ENCODE measurements at regions not wholly inside any gene's neighbourhood (a gene's known extent, or its start where the extent isn't known, plus 50 kb on each side); places are given as distances from the start of the nearest gene placed in this dataset.
"Not testable (repeated sequence)": the region's sequence is repeated elsewhere in the genome, so short reads cannot be mapped to it uniquely, and the experiment has no call there.

DNA sequence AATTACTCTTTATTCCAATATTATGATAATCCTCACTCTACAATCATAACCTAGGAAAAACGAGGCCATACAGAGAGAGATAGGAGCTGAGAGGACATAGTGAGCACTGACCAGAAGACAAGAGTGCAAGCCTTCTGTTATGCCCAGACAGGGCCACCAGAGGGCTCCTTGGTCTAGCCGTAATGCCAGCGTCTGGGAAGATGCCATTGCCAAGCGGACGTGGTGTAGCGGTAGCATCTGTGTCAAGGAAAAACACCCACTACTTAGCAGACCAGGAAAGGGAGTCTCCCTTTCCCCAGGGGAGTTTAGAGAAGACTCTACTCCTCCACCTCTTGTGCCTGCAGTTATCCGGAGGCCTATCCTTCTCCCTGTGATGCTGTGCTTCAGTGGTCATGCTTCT is 2131.5 kb downstream of the TP53TG3F start:
- not testable (repeated sequence) for DNase-seq (ENCODE audit: extremely low read depth in 1 of 11, low read depth in 9 of 11, low spot score in 4 of 11)

DNA sequence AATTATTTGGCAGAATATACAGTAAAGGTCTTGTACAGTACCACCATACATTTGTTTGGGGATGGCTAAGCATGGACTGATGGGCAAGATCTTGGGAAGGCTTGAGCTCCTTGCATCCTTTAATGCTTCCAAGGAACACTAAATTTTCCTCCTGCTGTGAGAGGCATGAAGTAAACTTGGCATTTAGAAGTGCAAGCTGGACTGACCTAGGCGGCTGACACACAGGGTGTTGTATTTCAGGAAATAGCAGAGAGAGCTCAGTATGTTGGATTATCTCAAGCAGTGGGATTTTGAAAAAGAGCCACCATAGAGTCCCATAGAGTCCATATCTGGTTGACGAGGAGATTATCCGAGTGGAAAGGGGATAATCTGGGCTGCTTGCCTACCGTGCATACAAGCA is 2137.1 kb downstream of the TP53TG3F start:
- no peak for DNase-seq (ENCODE audit: extremely low read depth in 1 of 11, low read depth in 9 of 11, low spot score in 4 of 11)

GRCh38 chr16:35598696-35599332 is 2139.4 kb downstream of the TP53TG3F start:
- DNase-seq (ENCODE audit: extremely low read depth in 1 of 11, low read depth in 9 of 11, low spot score in 4 of 11), result no peak

- no peak for DNase-seq (ENCODE audit: extremely low read depth in 1 of 11, low read depth in 9 of 11, low spot score in 4 of 11)
These were observed 2140.2 kb downstream of the TP53TG3F start for GRCh38 chr16:35599429-35600160.

GRCh38 chr16:35600161-35600555 is 2140.7 kb downstream of the TP53TG3F start:
- not testable (repeated sequence) for DNase-seq (ENCODE audit: extremely low read depth in 1 of 11, low read depth in 9 of 11, low spot score in 4 of 11)

DNA sequence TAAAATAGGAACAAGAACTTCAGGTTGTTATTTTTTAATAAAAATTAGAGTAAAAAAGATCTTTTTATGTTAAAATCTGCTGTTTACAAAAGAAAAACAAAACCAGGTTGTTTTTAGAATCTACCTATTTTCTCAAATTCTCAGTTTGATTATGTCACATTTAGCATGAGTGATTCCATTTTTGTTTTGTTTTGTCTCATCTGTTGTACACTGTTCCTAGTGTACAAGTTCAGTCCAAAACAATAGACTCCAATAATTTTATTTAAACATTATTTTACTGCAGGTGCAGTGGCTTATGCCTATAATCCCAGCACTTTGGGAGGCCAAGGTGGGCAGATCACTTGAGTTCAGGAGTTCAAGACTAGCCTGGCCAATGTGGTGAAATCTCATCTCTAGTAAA is 2142.7 kb downstream of the TP53TG3F start:
- no peak for DNase-seq (ENCODE audit: extremely low read depth in 1 of 11, low read depth in 9 of 11, low spot score in 4 of 11)

- not testable (repeated sequence) for DNase-seq (ENCODE audit: extremely low read depth in 1 of 11, low read depth in 9 of 11, low spot score in 4 of 11)
These were observed 2144.0 kb downstream of the TP53TG3F start for GRCh38 chr16:35603371-35603770.

GRCh38 chr16:35605921-35606320 is 2146.5 kb downstream of the TP53TG3F start:
- DNase-seq (ENCODE audit: extremely low read depth in 1 of 11, low read depth in 9 of 11, low spot score in 4 of 11), result no peak

GRCh38 chr16:35614883-35615282 is 2155.5 kb downstream of the TP53TG3F start:
- not testable (repeated sequence) for DNase-seq (ENCODE audit: extremely low read depth in 1 of 11, low read depth in 9 of 11, low spot score in 4 of 11)

DNA sequence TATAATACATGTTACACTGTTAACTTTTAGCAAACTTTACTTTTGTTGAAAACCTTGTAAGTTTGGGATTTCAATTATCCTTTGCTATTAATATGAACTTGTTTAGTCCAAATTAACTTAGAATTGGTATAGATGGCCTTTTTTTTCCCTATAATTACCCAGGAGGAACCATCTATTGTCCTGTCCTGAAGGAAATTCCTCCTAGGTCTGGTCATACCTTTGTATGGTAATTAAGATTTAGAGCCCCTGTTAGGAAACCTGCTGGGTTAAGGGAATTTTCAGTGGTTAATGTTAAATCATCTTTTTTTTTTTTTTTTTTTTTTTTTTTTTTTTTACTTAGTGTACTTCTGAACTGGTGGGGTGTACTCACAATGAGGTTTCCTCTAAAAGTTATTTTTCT is 2159.8 kb downstream of the TP53TG3F start:
- DNase-seq (ENCODE audit: extremely low read depth in 1 of 11, low read depth in 9 of 11, low spot score in 4 of 11), result not testable (repeated sequence)

DNA sequence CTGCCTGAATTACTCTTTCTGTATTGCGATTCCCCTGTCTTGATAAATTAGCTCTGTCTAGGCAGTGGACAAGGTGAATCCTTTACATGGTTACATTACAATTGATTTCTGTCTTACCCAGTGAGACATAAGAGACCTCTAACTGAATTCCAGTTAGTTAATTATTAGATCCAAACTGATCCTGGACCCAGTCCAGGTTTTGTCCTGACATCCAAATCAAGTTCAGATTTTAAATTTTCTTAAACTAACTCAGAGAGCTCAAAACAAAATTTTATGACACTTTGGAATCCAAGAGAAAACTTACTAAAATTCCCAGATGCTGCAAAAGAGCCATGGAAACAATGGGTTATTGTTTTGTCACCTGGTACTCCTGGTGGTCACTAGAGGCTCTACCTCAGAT is 2166.6 kb downstream of the TP53TG3F start:
- no peak for DNase-seq (ENCODE audit: extremely low read depth in 1 of 11, low read depth in 9 of 11, low spot score in 4 of 11)

DNA sequence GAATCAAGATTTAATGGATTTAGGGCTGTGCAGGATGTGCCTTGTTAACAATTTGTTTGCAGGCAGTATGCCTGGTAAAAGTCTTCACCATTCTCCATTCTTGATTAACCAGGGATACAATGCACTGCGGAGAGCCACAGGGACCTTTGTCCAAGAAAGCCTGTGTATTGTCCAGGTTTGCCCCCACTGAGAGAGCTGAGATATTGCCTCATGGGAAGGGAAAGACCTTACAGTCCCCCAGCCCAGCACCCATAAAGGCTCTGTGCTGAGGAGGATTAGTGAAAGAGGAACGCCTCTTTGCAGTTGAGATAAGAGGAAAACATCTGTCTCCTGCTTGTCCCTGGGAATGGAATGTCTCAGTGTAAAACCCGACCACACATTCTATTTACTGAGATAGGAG is 2169.6 kb downstream of the TP53TG3F start:
- no peak for DNase-seq (ENCODE audit: extremely low read depth in 1 of 11, low read depth in 9 of 11, low spot score in 4 of 11)

GRCh38 chr16:35631261-35631945 is 2172.0 kb downstream of the TP53TG3F start:
- DNase-seq (ENCODE audit: extremely low read depth in 1 of 11, low read depth in 9 of 11, low spot score in 4 of 11), result no peak

DNA sequence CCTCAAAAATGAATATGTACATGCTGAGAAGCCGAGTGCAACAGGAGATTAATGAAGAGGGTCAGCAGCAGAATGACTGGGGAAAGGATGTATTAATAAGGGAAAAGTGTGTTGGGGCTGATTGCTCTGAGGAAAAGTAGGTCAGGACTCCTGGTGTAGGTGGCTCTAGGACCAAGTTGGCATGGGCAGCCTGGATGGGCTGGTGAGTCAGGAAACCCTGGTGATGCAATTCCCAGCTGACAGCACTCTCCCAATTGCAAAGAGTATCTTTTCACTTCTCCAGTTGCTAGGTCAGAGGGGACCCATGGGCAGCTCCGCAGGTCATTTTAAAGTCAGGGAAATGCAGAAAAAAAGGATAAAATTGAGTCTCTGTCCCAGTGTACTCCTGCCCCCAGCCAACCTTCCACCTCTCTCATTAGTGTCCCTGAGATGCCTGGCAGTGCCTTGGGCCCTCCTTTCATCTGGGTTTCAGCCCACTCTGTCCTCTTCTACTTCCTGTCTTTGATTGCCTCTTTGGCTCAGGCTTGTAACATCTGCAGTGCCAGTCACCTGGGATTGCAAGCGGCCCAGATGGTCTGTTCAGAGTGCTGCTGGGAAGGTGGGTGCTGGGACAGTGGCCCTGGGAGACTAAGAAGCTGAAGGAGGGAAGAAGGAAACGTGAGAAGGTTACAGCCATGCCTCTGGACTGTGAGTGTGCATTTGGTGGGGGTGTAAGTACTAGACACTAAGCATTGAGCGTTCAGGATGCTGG is 2177.2 kb downstream of the TP53TG3F start:
- DNase-seq (ENCODE audit: extremely low read depth in 1 of 11, low read depth in 9 of 11, low spot score in 4 of 11), result no peak

DNA sequence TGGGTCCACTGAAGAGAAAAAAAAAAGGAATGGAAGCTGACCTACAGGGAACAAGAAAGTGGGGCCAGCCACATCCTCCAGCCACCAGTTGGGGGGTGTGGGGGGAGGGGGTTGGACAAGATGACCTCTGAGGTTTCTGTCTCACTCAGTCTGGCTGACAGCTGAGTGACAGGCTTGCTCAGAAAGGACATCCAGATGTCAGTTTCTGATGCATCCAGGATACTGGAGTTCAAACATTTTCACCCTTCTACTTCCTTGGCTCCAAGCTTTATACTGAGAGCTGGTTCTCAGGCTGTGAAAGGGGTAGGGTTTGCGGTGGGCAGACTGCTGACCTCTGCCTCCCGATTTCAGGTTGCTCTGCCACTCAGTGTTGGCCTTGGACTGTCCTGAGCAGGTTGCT is 2178.3 kb downstream of the TP53TG3F start:
- no peak for DNase-seq (ENCODE audit: extremely low read depth in 1 of 11, low read depth in 9 of 11, low spot score in 4 of 11)

DNA sequence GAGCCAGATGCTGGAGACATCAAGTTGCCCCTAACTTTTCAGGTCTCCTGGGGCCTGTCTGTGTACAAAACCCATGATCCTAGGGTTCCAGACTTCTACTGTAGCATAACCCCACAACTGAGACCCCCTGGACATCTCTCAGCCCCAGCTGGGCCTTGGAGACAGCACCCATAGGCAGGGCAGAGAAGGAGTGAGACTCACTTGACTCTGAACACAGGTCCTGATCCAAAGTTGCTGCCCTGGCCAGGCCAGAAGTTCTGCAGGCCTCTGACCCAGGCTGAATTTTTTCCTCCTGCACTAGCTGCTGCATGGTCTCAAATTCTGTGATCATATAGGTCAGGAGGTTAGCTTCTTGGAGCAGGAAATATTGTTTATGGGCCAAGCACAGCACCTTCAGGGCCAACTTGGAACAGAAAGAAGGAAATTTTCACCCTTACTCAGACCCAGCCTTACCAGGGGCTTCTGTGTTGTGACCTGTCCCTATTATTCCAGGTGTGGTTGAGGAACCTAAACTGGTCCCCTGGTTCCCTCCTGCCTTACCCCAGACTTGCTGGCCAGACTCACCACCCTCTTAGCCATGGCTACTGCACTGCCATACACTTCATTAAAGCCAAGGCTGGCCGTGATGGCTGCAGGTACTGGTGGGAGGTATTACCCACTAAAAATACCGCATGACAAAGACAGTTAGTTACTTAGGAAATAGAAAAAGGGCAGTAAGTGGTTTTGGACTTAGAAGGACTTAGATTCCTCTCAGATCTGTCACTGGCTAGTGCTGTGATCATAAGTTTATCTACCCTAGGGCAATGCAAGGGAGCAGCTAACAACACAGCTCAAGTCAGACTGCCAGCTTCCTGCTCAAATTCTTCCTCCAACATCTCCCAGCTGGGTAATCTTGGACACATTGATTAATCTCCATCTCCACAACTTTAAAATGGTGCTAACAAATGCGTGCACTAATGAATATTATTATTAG is 2180.1 kb downstream of the TP53TG3F start:
- DNase-seq (ENCODE audit: extremely low read depth in 1 of 11, low read depth in 9 of 11, low spot score in 4 of 11), result no peak

DNA sequence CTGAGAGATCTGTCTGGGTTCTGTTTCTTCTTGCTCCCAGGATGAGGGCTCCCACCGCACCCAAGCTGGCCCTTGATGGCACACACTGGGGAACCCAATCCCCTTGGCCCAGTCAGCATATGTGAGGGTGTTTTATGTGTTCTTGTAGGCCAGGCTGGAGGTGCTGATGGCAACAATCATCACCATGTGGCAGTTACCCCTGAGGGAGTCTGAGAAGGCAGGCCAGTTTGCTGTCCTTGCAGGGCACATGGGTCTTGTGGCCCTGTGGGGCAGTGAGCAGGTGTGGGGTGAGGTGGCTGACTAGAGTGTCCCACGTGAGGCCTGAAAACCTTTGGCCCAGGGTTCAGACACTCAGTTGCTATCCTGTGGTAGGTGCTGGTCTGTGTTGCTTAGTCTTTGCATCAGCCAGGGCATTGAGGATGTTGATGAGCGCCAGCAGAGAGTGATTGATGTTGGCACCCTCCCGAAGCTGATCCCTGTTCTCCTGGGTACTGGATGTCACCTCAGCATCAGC is 2183.0 kb downstream of the TP53TG3F start:
- no peak for DNase-seq (ENCODE audit: extremely low read depth in 1 of 11, low read depth in 9 of 11, low spot score in 4 of 11)

DNA sequence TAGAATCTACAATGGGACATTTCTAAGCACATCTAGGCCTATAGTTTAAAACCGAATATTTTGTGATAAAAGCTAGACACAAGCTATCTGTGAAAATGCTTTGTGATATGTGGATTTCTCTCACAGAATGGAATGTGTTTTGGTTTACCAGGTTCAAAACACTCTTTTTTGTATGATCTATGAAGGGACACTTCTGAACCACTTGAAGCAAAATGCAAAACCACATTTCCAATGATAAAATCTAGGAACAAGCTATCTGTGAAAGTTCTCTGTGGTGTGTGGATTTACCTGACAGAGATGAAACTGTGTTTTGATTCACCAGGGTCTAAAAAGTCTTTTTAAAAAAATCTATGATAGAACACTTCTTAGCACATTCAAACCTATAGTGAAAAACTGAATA is 2192.4 kb downstream of the TP53TG3F start:
- DNase-seq (ENCODE audit: extremely low read depth in 1 of 11, low read depth in 9 of 11, low spot score in 4 of 11), result no peak
